ENCODE measurements at regions not wholly inside any gene's neighbourhood (a gene's known extent, or its start where the extent isn't known, plus 50 kb on each side); places are given as distances from the start of the nearest gene placed in this dataset.

- DNase-seq (ENCODE audit: low spot score in 2 of 2): no peak
Measured at GRCh38 chr13:104206450-104207044, 1140.3 kb upstream of the SLC10A2 start.

GRCh38 chr13:104204177-104204576, 1138.0 kb upstream of the SLC10A2 start:
- 80 to 83% methylated on average over 2 of the region's 2 CpGs for WGBS, 2 donors
- no peak for TF ChIP-seq POLR2A (IDR thresholded peaks at IDR 0.05)
- no peak for TF ChIP-seq CTCF (IDR thresholded peaks at IDR 0.05)
- no peak overlapping the region for H3K4me3 ChIP-seq (ENCODE audit: low read depth, poor library complexity, severe bottlenecking)
- intact Hi-C loops (cut with DNase I; ENCODE audit: low total_unique reads): no loop called here
- no peak for DNase-seq (ENCODE audit: low spot score in 2 of 2)

More at GRCh38 chr13:104206450-104207044, 1140.3 kb upstream of the SLC10A2 start:
- intact Hi-C loops (cut with DNase I; ENCODE audit: low total_unique reads): no loop called here
- H3K4me3 ChIP-seq (ENCODE audit: low read depth, poor library complexity, severe bottlenecking): no peak overlapping the region
- TF ChIP-seq POLR2A (IDR thresholded peaks at IDR 0.05) (no peak), CTCF (IDR thresholded peaks at IDR 0.05) (no peak)
- 89 to 94% methylated on average over 6 of the region's 6 CpGs for WGBS, 2 donors

GRCh38 chr13:104198801-104199200, 1132.6 kb upstream of the SLC10A2 start:
- intact Hi-C loops (cut with DNase I; ENCODE audit: low total_unique reads): no loop called here
- no peak for DNase-seq (ENCODE audit: low spot score in 2 of 2)
- H3K4me3 ChIP-seq (ENCODE audit: low read depth, poor library complexity, severe bottlenecking): no peak overlapping the region
- TF ChIP-seq CTCF (IDR thresholded peaks at IDR 0.05) (no peak), POLR2A (IDR thresholded peaks at IDR 0.05) (no peak)
- WGBS, 2 donors: 50 to 83% methylated on average over 1 of the region's 1 CpG

- intact Hi-C loops (cut with DNase I; ENCODE audit: low total_unique reads): no loop called here
- no peak for DNase-seq (ENCODE audit: low spot score in 2 of 2)
- WGBS, 2 donors: 64 to 66% methylated on average over 5 of the region's 5 CpGs
- TF ChIP-seq POLR2A (IDR thresholded peaks at IDR 0.05) (no peak), CTCF (IDR thresholded peaks at IDR 0.05) (no peak)
- H3K4me3 ChIP-seq (ENCODE audit: low read depth, poor library complexity, severe bottlenecking): no peak overlapping the region
Measured at GRCh38 chr13:104196611-104197010, 1130.4 kb upstream of the SLC10A2 start.

GRCh38 chr13:104181526-104182231, 1115.5 kb upstream of the SLC10A2 start:
- TF ChIP-seq CTCF (IDR thresholded peaks at IDR 0.05) (no peak), POLR2A (IDR thresholded peaks at IDR 0.05) (no peak)
- WGBS, 2 donors: 82 to 84% methylated on average over 3 of the region's 3 CpGs

More at GRCh38 chr13:104181526-104182231, 1115.5 kb upstream of the SLC10A2 start:
- no peak overlapping the region for H3K4me3 ChIP-seq (ENCODE audit: low read depth, poor library complexity, severe bottlenecking)
- intact Hi-C loops (cut with DNase I; ENCODE audit: low total_unique reads): no loop called here
- DNase-seq (ENCODE audit: low spot score in 2 of 2): no peak

Measured in lower leg skin (tissue), 4 donors.